ACHN (cell line): ENCODE measurements at regions not wholly inside any gene's neighbourhood (a gene's known extent, or its start where the extent isn't known, plus 50 kb on each side); places are given as distances from the start of the nearest gene placed in this dataset.
"Not testable (repeated sequence)": the region's sequence is repeated elsewhere in the genome, so short reads cannot be mapped to it uniquely, and the experiment has no call there.

Source experiments
- DNase-seq: peaks from one replicate; pipeline ENCODE4 v3.0.0-alpha.2; 2015
- in situ Hi-C: cut with HindIII; loops from 2 replicates; pipeline ENCODE4 v1.10.0; 2017; ENCODE audit warnings: low sequenced_read_pairs, low pct_ligation_motif_present, low pct_unique_long_range_greater_than_20kb

- in situ Hi-C loops = no loop called here
- peak; percentile 28 for DNase-seq
Observed at GRCh38 chr10:125521721-125522680, 161.0 kb downstream of the TEX36 start.

GRCh38 chr10:125520968-125521367 is 162.0 kb downstream of the TEX36 start:
- in situ Hi-C loops = no loop called here
- DNase-seq = no peak

DNA sequence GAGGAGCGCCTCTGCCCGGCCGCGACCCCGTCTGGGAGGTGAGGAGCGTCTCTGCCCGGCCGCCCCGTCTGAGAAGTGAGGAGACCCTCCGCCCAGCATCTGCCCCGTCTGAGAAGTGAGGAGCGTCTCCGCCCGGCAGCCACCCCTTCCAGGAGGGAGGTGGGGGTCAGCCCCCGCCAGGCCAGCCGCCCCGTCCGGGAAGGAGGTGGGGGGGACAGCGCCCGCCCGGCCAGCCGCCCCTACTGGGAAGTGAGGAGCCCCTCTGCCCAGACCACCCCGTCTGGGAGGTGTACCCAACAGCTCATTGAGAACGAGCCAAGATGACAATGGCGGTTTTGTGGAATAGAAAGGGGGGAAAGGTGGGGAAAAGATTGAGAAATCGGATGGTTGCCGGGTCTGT is 164.6 kb downstream of the TEX36 start:
- in situ Hi-C loops, DNase-seq: not testable (repeated sequence)

GRCh38 chr10:125515571-125515970 is 167.4 kb downstream of the TEX36 start:
- in situ Hi-C loops = no loop called here
- no peak for DNase-seq

GRCh38 chr10:125514206-125515162 is 168.5 kb downstream of the TEX36 start:
- in situ Hi-C loops = no loop called here
- no peak for DNase-seq

DNA sequence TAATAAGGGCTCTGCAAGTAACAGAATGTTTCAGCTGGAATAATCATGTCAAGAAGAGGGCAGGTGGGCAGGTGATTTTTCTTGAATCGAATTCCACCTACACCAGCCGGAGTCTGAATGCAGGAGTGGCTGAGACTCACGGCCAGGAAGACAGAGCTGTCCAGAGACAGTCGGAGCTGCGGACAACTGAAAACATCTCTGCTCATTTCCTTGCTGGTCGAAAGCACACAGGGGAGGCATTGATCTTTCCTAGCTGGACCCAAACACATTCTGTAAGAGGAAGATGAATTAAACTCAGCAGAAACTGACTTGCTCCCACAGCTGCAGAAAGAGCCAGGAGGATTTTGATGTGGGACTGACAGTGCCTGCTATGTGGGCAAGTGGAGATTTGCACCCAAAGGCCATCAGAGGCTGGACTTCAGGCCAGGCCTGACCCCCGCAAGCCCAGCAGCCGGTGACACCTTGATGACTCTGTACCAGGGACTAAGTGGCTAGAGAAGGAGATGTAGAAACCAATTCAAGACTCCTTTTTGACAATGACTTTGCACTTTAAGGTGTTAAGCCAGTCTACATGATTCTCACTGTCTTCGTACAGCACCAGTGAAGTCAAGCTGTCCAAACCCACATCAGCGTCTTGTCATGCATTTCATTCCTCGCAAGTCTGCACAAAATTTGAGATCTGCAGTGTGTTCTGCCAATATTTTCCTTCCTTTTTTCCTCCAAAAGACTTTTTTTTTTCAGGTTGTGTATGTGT is 169.4 kb downstream of the TEX36 start:
- in situ Hi-C loops = no loop called here
- DNase-seq = no peak

GRCh38 chr10:125510998-125511397 is 172.0 kb downstream of the TEX36 start:
- in situ Hi-C loops = no loop called here
- no peak for DNase-seq

GRCh38 chr10:125505648-125506047 is 177.3 kb downstream of the TEX36 start:
- DNase-seq = no peak
- in situ Hi-C loops = no loop called here

GRCh38 chr10:125502276-125502675 is 180.7 kb downstream of the TEX36 start:
- no peak for DNase-seq
- in situ Hi-C loops = no loop called here

- in situ Hi-C loops = no loop called here
Observed at GRCh38 chr10:125495386-125495785, 187.6 kb downstream of the TEX36 start.

DNA sequence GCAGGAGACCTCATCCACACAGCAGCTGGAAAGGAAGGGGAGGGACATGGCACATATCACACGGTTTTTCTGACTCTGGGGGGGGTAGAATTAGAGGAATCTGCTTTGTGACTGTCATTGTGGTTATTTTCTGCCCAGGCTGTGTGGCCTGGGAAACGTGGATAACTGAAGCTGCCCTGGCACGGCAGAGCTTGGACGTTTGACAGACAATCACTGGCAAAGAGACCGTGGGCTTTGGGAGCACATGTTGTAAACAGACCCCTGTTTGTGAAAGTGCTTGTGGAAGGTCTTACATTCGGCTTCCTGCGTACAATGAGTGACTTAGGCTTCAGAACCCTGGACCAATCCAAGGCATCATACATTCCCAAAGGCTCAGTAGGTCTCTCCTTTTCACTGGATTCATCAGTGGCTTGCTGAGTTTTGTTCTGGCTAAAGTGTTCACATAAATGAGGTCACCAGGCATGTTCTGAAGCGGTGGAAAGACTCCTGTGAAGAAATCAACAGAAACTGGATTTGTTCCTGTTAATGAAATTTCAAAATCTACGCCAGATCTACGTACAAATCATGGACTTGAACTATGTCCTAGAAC is 188.2 kb downstream of the TEX36 start:
- in situ Hi-C loops = no loop called here
- DNase-seq = no peak

More at GRCh38 chr10:125495386-125495785, 187.6 kb downstream of the TEX36 start:
- no peak for DNase-seq

- no peak for DNase-seq
- in situ Hi-C loops = no loop called here
Observed at GRCh38 chr10:125491381-125491780, 191.6 kb downstream of the TEX36 start.

DNA sequence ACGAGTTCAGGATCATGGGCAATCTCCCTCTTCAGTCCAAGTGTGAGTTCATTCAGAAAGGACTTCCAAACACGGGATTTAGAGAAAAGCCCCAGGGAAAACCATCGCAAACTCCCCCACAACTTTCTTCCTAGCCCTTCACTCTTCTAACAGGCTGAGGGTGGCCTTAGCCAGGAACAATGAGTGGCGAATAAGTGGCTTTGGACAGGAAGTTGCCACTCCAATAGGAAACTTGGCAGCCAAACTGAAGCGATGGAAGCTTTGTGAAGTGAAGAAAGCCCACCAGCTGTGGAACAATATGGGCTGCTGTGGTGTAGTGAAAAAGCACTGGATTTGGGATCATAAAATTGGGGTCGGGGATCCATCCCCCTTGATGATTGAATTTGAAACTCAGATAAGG is 193.2 kb downstream of the TEX36 start:
- DNase-seq = no peak

DNA sequence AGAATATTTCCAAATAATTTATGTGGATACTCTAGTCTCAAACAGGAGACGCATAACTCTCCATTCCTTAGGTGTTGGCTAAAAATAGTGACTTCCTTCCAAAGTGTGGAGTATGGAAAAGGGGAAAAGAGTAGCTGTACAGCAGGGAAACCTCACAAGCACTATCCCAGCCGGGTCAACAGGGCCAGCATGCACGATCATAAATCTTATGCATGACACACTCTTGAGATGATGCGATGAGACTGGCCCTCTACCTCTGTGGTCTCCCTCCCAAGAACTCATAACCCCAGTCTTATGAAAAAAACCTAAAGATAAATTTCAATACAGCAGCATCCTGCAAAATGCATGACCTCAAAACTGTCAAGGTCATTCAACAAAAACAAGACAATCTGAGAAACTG is 197.3 kb downstream of the TEX36 start:
- in situ Hi-C loops = no loop called here

More for the DNA sequence above, 193.2 kb downstream of the TEX36 start:
- in situ Hi-C loops = no loop called here

GRCh38 chr10:125484035-125484732 is 198.8 kb downstream of the TEX36 start:
- DNase-seq = no peak
- in situ Hi-C loops = no loop called here

More for the DNA sequence above, 197.3 kb downstream of the TEX36 start:
- DNase-seq = no peak

DNA sequence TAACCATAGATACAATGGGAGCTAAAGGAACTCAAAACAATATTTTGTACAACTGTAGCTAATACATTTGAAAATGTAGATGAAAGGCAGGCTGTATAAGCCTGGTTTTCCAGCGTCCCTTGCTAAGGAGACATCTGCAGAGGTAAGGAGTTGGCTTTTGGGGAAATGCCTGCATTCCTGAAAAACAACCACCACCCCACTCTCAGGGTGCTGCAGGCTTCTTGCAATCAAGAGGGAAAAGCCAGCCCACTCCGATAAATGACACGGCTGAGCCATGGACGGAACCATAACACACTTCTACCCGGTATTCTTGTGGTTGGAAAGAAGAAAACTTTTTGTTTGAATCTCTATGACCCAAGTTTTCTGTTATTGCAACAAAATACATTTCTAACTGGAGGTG is 200.3 kb downstream of the TEX36 start:
- DNase-seq = no peak
- in situ Hi-C loops = no loop called here

GRCh38 chr10:125482108-125482507 is 200.9 kb downstream of the TEX36 start:
- DNase-seq = no peak
- in situ Hi-C loops = no loop called here

- no peak for DNase-seq
Observed at GRCh38 chr10:125479059-125479458, 203.9 kb downstream of the TEX36 start.

More at GRCh38 chr10:125479059-125479458, 203.9 kb downstream of the TEX36 start:
- in situ Hi-C loops = no loop called here
